HG03108 (cell line): ENCODE measurements at regions not wholly inside any gene's neighbourhood (a gene's known extent, or its start where the extent isn't known, plus 50 kb on each side); places are given as distances from the start of the nearest gene placed in this dataset.
"Not testable (repeated sequence)": the region's sequence is repeated elsewhere in the genome, so short reads cannot be mapped to it uniquely, and the experiment has no call there.

ENCODE experiments used
- ATAC-seq: cut with Tn5 transposase; IDR thresholded peaks from one replicate; pipeline ENCODE4 v1.9.1; 2021; ENCODE audit warnings: moderate library complexity; ENCODE audit not compliant: unreplicated experiment

GRCh38 chr5:174935854-174936474 lies 211.6 kb downstream of the MSX2 start:
- no peak for ATAC-seq

DNA sequence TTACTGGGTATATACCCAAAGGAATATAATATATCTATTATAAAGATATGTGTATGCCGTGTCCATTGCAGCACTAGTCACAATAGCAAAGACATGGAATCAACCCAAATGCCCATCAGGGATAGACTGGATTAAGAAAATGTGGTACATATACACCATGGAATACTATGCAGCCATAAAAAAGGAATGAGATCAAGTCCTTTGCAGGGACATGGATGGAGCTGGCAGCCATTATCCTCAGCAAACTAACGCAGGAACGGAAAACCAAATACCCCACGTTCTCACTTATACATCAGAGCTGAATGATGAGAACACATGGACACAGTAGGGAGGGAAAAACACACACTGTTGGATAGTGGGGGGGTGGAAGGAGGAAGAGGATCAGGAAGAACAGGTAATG lies 206.7 kb downstream of the MSX2 start:
- ATAC-seq, result not testable (repeated sequence)

- no peak for ATAC-seq
Observed at GRCh38 chr5:174925586-174925985, 201.2 kb downstream of the MSX2 start.

GRCh38 chr5:174922955-174923354 lies 198.6 kb downstream of the MSX2 start:
- ATAC-seq, result no peak

- ATAC-seq, result no peak
Observed at GRCh38 chr5:174920906-174921550, 196.6 kb downstream of the MSX2 start.

DNA sequence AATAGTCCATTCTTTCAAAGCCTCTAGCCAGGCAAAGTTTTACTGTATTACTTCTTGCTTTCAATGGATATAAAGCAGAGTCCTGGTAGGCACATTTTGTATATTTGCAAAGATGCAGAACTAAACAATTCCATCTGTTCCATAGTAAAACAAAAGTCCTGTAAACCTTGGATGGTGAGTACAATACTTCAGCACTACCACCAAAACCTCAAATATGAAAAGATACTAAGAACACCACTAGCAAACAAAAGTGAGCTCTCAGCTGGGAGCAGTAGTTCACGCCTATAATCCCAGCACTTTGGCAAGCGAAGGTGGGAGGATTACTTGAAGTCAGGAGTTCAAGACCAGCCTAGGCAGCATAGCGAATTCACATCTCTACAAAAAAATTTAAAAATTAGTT lies 195.0 kb downstream of the MSX2 start:
- no peak for ATAC-seq

- ATAC-seq, result no peak
Observed at GRCh38 chr5:174918655-174919054, 194.3 kb downstream of the MSX2 start.

DNA sequence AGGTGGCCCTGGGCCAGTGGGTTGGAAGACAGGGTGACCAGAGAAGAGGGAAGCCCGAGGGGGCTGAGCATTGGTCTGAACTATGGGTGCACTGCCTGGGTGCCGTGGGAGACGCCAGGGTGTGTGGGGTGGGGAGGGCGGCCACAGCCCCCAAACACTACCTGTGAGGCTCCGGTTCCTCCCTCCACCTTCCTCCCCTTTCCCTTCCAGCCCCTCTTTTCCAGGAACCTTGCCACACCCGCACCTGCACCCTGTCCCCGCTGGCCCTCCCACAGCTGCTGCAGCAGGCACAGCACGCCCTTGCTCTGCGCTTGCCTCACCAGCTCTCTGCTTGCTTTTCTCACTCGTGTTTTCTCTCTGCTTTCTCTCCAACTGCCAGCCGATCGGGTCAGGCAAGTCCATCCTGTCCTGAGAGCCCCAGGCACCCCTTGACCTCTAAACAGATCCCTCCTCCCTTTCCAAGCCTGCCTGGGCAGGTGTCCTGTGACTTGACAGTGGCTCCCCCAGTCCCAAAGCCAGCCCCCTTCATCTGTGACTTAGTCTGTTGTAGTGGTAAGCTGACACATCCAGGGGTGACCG lies 193.7 kb downstream of the MSX2 start:
- no peak for ATAC-seq

- not testable (repeated sequence) for ATAC-seq
Observed at GRCh38 chr5:174917435-174917834, 193.1 kb downstream of the MSX2 start.

GRCh38 chr5:174916924-174917323 lies 192.5 kb downstream of the MSX2 start:
- not testable (repeated sequence) for ATAC-seq

DNA sequence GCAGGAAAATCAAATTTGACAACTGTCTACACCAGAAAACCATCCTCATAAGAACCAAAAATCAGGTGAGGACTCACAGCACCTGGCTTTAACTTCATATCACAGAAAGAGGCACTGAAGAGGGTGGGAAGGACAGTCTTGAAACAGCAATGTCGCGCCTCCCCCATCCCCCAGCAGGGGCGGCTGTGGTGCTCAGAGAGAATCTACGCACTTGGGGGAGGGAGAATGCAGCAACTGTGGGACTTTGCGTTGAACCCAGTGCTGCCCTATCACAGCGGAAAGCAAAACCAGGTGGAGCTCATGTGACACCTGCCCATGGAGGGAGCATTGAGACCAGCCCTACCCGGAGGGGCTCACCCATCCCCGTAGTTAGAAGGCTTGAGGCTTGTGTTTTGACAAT lies 191.8 kb downstream of the MSX2 start:
- ATAC-seq, result no peak

DNA sequence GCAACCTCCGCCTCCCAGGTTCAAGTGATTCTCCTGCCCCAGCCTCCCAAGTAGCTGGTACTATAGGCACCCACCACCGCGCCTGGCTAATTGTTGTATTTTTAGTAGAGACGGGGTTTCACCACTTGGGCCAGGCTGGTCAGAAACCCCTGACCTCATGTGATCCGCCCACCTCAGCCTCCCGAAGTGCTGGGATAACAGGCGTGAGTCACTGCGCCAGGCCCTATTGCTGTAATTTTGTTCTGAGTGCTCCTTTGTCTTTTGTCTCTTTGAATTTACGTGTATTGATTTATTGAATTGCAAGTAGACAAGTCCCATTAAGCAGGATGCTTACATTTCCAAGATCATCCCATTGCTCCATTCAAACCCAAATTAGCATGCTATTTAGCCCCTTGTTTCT lies 186.7 kb downstream of the MSX2 start:
- ATAC-seq, result no peak

- ATAC-seq, result peak; percentile 86
Observed at GRCh38 chr5:174910245-174910737, 185.9 kb downstream of the MSX2 start.

- ATAC-seq, result no peak
Observed at GRCh38 chr5:174903172-174903732, 178.9 kb downstream of the MSX2 start.

- ATAC-seq, result no peak
Observed at GRCh38 chr5:174901336-174901735, 177.0 kb downstream of the MSX2 start.

- ATAC-seq, result no peak
Observed at GRCh38 chr5:174900240-174900865, 176.0 kb downstream of the MSX2 start.

DNA sequence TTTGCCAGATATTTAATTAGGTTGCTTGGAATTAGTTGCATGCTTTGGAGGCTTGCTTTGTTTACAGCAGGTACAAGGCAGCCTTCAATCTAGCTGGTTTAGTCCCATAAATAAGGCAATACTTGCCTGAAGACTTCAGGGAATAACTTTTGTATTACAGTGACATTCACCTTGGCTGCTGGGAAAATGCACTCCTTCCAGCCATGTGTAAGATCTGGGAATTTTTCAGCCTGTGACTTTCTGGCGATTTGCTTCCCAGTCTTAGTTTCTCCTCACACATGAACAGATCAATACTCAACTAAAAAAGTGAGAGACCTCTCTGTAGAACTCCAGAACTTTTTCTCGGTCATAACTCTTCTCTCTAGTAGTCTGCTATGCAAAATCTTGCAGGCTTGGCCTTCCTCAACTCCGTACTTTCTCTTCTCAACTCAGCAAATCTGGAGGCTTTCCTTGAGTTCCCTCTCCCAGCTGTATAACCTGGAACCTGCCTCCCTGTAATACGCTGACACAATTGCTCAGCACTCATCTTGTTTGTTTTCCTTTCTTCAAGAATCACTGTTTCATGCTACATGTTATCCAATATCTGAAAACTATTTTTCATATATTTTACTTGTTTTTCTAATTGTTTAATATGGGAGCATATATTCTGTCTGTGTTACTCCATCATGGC lies 173.0 kb downstream of the MSX2 start:
- ATAC-seq, result no peak

DNA sequence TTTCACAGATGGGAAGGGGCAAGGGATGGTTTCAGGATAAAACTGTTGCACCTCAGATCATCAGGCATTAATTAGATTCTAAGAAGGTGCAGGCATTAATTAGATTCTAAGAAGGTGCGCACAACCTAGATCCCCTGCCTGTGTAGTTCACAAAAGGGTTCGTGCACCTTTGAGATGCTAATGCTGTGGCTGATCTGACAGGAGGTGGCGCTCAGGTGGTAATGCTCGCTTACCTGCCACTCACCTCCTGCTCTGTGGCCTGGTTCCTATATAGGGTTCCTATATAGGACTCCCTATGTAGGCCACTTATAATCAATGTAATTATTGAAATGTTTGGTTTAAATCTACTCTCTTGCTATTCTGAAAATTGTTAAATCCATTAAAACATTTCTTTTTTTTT lies 171.0 kb downstream of the MSX2 start:
- no peak for ATAC-seq

GRCh38 chr5:174892742-174893141 lies 168.4 kb downstream of the MSX2 start:
- no peak for ATAC-seq

DNA sequence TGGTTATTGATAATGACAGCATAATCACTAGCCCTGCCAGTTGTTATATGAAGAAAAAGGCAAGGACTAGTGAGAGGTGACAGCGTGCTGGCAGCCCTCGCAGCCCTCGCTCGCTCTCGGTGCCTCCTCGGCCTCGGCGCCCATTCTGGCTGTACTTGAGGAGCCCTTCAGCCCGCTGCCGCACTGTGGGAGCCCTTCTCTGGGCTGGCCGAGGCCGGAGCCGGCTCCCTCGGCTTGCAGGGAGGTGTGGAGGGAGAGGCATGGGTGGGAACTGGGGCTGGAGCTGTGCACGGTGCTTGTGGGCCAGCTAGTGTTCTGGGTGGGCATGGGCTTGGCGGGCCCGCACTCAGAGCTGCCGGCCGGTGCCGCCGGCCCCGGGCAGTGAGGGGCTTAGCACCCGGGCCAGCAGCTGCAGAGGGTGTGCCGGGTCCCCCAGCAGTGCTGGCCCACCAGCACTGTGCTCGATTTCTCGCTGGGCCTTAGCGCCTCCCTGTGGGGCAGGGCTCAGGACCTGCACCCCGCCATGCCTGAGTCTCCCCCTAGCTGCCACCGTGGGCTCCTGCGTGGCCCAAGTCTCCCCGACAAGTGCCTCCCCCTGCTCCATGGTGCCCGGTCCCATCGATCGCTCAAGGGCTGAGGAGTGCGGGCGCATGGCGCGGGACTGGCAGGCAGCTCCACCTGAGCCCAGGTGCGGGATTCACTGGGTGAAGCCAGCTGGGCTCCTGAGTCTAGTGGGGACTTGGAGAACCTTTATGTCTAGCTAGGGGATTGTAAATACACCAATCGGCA lies 156.2 kb downstream of the MSX2 start:
- ATAC-seq, result not testable (repeated sequence)
